Non-pigmented ciliary epithelial cell (primary cell): ENCODE measurements at regions not wholly inside any gene's neighbourhood (a gene's known extent, or its start where the extent isn't known, plus 50 kb on each side); places are given as distances from the start of the nearest gene placed in this dataset.

Source experiments
- DNase-seq: peaks from one replicate; pipeline ENCODE4 v3.0.0-alpha.2; 2010; ENCODE audit warnings: low read depth

- no peak for DNase-seq
These were observed 207.0 kb upstream of the SALL3 start for GRCh38 chr18:78772360-78773302.

GRCh38 chr18:78773303-78773755, 206.3 kb upstream of the SALL3 start:
- no peak for DNase-seq

GRCh38 chr18:78773819-78774218, 205.8 kb upstream of the SALL3 start:
- no peak for DNase-seq

- DNase-seq = no peak
These were observed 204.9 kb upstream of the SALL3 start for GRCh38 chr18:78774741-78775141.

GRCh38 chr18:78776151-78776550, 203.5 kb upstream of the SALL3 start:
- no peak for DNase-seq

GRCh38 chr18:78776706-78777285, 202.8 kb upstream of the SALL3 start:
- no peak for DNase-seq

- DNase-seq = no peak
These were observed 201.6 kb upstream of the SALL3 start for GRCh38 chr18:78777992-78778391.

- DNase-seq = no peak
These were observed 201.0 kb upstream of the SALL3 start for GRCh38 chr18:78778651-78779050.

GRCh38 chr18:78779996-78780718, 199.5 kb upstream of the SALL3 start:
- DNase-seq = no peak

GRCh38 chr18:78780719-78781600, 198.7 kb upstream of the SALL3 start:
- no peak for DNase-seq

GRCh38 chr18:78781601-78781960, 198.0 kb upstream of the SALL3 start:
- no peak for DNase-seq

GRCh38 chr18:78782951-78783563, 196.6 kb upstream of the SALL3 start:
- DNase-seq = no peak

GRCh38 chr18:78783564-78783960, 196.1 kb upstream of the SALL3 start:
- DNase-seq = no peak

- DNase-seq = no peak
These were observed 194.8 kb upstream of the SALL3 start for GRCh38 chr18:78784861-78785260.

- no peak for DNase-seq
These were observed 193.9 kb upstream of the SALL3 start for GRCh38 chr18:78785706-78786105.

GRCh38 chr18:78786776-78787175, 192.8 kb upstream of the SALL3 start:
- DNase-seq = no peak

GRCh38 chr18:78787751-78788150, 191.9 kb upstream of the SALL3 start:
- DNase-seq = no peak

GRCh38 chr18:78788161-78788560, 191.5 kb upstream of the SALL3 start:
- no peak for DNase-seq

- no peak for DNase-seq
These were observed 189.8 kb upstream of the SALL3 start for GRCh38 chr18:78789850-78790249.

GRCh38 chr18:78790511-78790910, 189.1 kb upstream of the SALL3 start:
- DNase-seq = no peak

GRCh38 chr18:78790960-78791359, 188.7 kb upstream of the SALL3 start:
- DNase-seq = no peak
